NK-92 treated with Interleukin-12 subunit alpha and Interleukin-12 subunit beta, amount 100 ng/mL, for 24 hours (cell line): ENCODE measurements at regions not wholly inside any gene's neighbourhood (a gene's known extent, or its start where the extent isn't known, plus 50 kb on each side); places are given as distances from the start of the nearest gene placed in this dataset.
"Not testable (repeated sequence)": the region's sequence is repeated elsewhere in the genome, so short reads cannot be mapped to it uniquely, and the experiment has no call there.

Experiments
- DNase-seq: peaks from one replicate; lab custom pipeline; 2025; lab: John Stamatoyannopoulos, UW

DNA sequence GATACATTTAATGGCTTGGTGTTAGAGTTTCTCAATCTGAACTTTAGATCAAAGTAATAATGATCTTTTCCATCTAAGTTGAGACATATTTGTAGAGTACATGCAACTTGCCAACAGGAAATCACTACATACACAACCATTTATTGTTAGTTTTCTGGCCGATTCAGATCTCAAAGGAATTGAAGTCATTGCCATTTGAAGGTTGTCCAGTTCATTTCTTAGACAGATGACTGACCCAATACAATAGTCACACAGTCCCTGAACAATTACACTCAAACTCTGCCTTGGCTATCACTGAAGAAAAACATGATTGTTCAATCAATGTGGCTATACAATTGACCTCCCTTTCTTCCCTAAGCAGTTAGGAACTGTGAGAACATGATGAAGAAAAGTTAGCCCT, 753.2 kb upstream of the RIOK2 start:
- DNase-seq: no peak

DNA sequence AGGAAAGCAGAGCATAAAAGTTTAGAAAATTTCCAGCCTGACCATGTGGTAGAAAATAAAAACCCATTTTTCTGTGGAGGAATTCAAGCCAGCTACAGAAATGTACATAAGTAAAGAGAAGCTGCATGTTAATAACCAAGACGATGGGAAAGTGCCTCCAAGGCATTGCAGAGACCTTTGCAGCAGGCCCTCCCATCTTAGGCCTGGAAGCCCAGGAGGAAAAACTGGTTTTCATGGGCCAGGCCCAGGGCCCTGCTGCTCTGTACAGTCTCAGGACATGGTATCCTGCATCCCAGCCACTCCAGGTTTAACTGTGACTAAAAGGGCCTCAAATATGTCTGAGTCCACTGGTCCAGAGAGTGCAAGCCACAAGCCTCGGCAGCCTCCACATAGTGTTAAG, 754.8 kb upstream of the RIOK2 start:
- no peak for DNase-seq

GRCh38 chr5:97943036-97943435, 760.0 kb upstream of the RIOK2 start:
- no peak for DNase-seq

DNA sequence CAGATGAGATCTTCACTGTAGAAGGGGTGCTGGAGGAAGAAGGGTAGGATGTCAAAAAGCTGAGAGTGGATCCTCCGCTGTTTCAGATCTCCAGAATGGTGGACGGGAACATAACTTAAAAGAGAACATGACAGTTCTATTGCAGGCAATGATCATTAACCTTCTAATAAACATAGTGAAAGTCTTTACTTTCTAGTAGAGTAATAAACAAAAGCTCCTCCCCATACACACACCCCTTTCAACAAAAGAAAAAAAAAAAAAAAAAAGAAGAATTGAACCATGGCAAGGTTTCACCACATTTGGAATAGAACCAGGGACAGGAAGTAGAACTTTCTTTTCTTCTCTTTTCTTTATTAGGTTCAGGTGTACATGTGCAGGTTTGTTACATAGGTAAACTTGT, 768.1 kb upstream of the RIOK2 start:
- DNase-seq: no peak

GRCh38 chr5:97955450-97955849, 772.4 kb upstream of the RIOK2 start:
- DNase-seq: no peak

DNA sequence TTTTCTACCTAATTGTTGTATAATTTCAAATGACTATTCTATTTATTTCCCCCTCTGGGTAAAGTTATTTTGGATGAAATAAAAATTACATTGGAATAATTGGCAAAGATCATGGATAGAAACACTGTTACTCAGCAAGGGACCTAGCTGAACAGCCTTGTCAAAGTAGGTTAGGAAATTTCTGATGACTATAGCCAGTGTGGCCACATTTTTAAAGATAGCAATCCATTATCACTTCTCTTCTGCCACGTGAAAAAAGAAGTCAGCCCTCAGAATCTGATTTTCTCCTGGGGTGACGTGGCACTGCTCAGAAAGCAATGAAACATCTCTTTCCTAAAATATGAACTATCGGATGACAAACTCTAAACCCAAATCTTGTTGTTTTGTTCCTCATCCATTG, 784.2 kb upstream of the RIOK2 start:
- no peak for DNase-seq

GRCh38 chr5:97968346-97968745, 785.3 kb upstream of the RIOK2 start:
- DNase-seq: no peak

- DNase-seq: no peak
These were observed 793.7 kb upstream of the RGMB start for GRCh38 chr5:97979740-97980139.

DNA sequence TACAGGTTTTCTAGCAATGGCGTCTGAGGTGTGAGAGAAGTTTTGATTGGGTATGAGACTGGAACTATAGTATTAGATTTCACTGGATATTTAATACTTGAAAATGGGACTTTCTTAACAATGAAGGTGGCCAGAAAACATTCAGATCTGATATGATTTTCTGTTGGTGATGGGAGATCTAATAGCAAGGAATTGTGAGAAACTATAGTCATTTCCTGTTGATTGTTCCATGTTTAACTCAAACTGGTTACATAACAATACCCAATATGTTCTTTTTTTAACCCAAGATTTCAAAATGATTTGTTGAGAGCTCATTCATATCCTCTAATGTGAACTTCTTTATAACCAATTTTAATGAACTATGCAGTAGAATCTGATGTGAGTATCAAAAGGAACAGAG, 793.2 kb upstream of the RGMB start:
- DNase-seq: no peak

DNA sequence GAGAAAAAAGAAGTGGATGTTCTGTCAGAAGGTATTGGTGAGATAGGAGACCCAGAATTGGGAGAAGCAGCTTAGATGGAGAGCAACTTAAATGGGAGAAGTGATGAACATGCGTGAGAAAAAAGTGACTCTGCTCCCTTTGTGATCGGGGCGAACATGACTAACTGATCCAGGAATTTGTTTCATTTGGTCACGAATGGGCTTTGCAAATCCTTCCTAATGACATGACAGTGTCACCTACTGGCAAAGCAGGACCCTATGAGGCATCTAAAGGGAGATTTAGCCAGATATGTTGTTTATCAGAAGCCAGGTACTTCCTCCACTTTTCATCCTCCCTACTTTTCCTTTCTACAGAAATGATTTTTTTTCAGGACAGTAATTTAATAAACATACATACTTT, 787.4 kb upstream of the RGMB start:
- DNase-seq: no peak

- DNase-seq: no peak
These were observed 782.2 kb upstream of the RGMB start for GRCh38 chr5:97991236-97991635.

GRCh38 chr5:97998941-97999340, 774.5 kb upstream of the RGMB start:
- no peak for DNase-seq

GRCh38 chr5:98004463-98004862, 769.0 kb upstream of the RGMB start:
- DNase-seq: no peak

GRCh38 chr5:98016771-98017170, 756.7 kb upstream of the RGMB start:
- no peak for DNase-seq

DNA sequence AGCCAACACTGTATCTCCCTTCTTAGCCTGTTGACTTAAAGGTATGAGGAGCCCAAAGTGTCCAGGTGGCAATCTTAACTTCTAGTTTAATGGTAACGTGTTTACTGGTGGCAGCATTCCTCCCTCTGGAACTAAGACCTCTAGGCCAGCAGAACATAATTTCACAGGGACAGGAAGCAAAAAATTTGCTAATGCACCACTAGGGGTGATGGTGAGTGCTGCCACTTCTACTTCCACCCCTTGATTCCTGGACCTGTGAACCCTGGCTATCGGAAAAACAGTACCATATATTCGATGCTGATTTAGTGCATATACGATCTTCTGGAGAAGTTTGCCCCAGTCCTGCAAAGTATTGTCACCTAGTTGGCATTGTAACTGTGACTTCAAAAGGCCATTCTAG, 743.2 kb upstream of the RGMB start:
- not testable (repeated sequence) for DNase-seq

- DNase-seq: not testable (repeated sequence)
These were observed 742.4 kb upstream of the RGMB start for GRCh38 chr5:98031036-98031435.

- DNase-seq: no peak
These were observed 742.0 kb upstream of the RGMB start for GRCh38 chr5:98031496-98031895.

- no peak for DNase-seq
These were observed 741.5 kb upstream of the RGMB start for GRCh38 chr5:98031926-98032325.

- no peak for DNase-seq
These were observed 731.8 kb upstream of the RGMB start for GRCh38 chr5:98041661-98042060.

DNA sequence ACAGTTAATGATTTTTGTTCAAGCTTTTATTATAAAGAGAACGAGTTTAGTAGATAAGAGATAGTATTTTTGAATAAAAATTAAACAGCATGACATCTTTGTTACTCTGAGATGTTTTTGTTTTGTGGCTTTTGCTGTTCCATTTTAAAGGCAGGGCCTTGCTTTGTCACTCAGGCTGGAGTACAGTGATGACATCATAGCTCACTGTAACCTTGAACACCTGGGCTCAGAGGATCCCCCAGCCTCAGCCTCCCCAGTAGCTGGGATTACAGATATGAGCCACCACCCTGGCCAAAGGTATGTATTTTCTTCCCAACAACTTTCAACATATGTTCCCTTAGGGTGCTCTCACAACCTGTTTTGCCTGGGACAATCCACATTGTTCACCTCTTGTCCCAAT, 730.9 kb upstream of the RGMB start:
- no peak for DNase-seq

GRCh38 chr5:98042961-98043360, 730.5 kb upstream of the RGMB start:
- no peak for DNase-seq

- no peak for DNase-seq
These were observed 722.9 kb upstream of the RGMB start for GRCh38 chr5:98050583-98050982.

DNA sequence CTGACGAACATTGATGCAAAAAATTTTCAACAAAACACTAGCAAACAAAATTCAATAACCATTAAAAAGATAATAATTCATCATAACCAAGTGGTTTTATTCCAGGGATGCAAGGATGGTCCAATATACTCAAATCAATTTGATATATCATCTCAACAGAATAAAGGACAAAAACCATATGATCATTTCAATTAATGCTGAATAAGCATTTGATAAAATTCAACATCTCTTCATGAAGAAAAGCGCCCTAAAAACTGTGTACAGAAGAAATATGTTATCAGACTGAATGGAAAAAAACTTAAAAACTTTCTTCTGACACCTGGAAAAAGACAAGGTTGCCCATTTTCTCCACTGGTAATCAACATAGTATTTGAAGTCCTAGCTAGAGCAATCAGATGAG, 720.3 kb upstream of the RGMB start:
- no peak for DNase-seq

GRCh38 chr5:98060148-98060547, 713.3 kb upstream of the RGMB start:
- DNase-seq: no peak

DNA sequence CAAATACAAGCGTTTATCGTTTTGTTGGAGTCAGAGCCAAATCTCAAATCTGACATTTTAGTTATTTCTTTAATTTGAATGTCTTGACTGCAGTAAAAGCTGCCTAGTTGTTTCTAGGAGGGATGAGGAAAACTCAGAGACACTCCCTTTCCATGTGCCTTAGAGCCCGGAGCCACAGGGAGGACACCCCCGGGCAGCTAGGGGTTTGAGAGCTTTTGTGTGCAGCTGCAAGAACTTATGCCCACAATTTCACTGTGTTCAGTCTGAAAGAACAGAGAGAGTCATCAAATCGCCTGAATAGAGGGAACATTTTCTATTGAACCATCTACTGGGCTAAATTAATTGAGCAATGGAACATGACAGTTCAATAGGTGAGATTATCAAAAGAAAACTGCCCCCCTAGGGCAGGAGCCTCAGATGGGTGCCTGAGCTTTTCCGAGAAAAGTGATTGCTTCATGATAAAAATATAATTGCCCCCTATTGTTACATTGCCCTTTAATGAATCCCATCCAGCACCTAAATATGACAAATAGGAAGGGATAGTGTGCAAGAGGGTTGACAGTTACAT, 709.3 kb upstream of the RGMB start:
- no peak for DNase-seq
